D721Med (cell line): ENCODE measurements at regions not wholly inside any gene's neighbourhood (a gene's known extent, or its start where the extent isn't known, plus 50 kb on each side); places are given as distances from the start of the nearest gene placed in this dataset.

Source experiments
- DNase-seq: peaks from one replicate; pipeline ENCODE4 v3.0.0; 2011; ENCODE audit warnings: low spot score; ENCODE audit not compliant: insufficient read length
- FAIRE-seq: peaks from 2 replicates; lab custom pipeline; 2011; peaks lifted over from hg19 to GRCh38; lab: Jason Lieb, UNC
- TF ChIP-seq, protein P1 (sequence below): IDR thresholded peaks from 2 replicates; pipeline ENCODE4 v1.5.1; 2012; ENCODE audit warnings: mild to moderate bottlenecking, control low read depth; ENCODE audit not compliant: insufficient read depth; ENCODE audit errors: missing control alignments

DNA sequence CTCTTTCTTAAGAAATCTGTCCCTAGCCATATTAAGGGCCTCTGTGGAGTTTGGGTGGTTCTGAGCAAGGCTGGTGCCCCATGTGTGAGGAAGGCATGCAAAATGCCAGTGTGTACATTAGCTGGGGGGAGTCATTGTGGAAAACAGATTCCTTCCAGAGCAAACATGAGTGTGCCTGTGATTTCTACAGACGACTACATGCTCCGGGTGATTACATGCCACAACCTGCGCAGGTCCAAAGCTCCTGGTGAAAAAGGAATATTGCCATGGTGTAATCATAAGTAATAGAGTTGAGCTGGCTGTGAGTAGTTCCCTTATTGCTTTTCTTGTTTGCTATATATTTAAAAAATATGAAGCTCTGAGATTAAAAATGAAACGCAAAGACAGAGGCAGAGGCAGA is 102.1 kb downstream of the ACER2 start:
- TF ChIP-seq, protein P1, sequence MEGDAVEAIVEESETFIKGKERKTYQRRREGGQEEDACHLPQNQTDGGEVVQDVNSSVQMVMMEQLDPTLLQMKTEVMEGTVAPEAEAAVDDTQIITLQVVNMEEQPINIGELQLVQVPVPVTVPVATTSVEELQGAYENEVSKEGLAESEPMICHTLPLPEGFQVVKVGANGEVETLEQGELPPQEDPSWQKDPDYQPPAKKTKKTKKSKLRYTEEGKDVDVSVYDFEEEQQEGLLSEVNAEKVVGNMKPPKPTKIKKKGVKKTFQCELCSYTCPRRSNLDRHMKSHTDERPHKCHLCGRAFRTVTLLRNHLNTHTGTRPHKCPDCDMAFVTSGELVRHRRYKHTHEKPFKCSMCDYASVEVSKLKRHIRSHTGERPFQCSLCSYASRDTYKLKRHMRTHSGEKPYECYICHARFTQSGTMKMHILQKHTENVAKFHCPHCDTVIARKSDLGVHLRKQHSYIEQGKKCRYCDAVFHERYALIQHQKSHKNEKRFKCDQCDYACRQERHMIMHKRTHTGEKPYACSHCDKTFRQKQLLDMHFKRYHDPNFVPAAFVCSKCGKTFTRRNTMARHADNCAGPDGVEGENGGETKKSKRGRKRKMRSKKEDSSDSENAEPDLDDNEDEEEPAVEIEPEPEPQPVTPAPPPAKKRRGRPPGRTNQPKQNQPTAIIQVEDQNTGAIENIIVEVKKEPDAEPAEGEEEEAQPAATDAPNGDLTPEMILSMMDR = no peak
- no peak for FAIRE-seq
- DNase-seq = no peak
